C4-2B (cell line): ENCODE measurements at regions not wholly inside any gene's neighbourhood (a gene's known extent, or its start where the extent isn't known, plus 50 kb on each side); places are given as distances from the start of the nearest gene placed in this dataset.

Experiments used
- CTCF ChIP-seq: fragments of 450-650 bp; conservative IDR thresholded peaks from 2 replicates; pipeline ENCODE4 v1.5.1; 2017; ENCODE audit warnings: mild to moderate bottlenecking
- ZFX ChIP-seq: fragments of 450-650 bp; IDR thresholded peaks from 2 replicates; pipeline ENCODE4 v1.6.1; 2017

GRCh38 chr9:10753474-10753873, 140.7 kb upstream of the PTPRD start:
- TF ChIP-seq CTCF (no peak), ZFX (no peak)
